ENCODE measurements at regions not wholly inside any gene's neighbourhood (a gene's known extent, or its start where the extent isn't known, plus 50 kb on each side); places are given as distances from the start of the nearest gene placed in this dataset.

DNA sequence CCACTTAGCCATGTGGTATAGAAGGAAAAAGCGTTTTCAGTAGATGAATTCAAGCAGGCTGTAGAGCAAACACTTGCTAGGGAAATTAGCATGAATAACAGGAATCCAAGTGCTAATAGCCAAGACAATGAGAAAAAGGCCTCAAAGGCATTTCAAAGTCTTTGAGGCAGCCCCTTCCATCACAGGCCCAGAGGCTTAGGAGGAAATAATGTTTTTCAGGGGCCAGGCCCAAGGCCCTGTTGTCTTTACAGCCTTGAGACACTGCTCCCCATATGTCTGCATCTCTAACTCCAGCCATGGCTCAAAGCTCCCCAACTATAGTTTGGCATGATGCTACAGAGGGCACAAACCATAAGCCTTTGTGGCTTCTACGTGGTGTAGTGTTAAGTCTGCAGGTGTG lies 563.5 kb downstream of the TAF11L14 start:
- Mint-ChIP-seq H3K9me3 (peaks cover 11% of the 10 kb centered on the region), H3K4me3 (no peak overlapping the region), H3K36me3 (ENCODE audit: low read depth) (no peaks in the 10 kb centered on the region), H3K4me1 (no peaks in the 10 kb centered on the region), H3K27me3 (no peaks in the 10 kb centered on the region), H3K27ac (no peak overlapping the region)
- DNase-seq (no peak), ATAC-seq (no peak)

DNA sequence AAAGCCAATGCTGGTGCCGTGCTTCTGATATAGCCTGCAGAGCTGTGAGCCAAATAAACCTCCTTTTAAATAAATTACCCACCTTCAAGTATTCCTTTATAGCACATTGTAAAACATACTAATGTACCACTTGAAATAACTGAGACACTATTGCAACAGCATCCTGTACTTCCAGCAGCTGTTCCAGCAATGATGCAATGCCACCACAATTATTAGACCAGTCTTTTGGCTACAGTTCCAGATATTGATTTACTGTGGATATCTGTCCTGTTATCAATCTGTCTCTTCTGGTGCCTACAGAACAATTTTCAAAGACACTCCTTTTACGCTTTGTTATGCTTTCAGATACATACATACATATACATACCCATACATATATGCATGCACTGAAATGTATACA lies 567.9 kb downstream of the TAF11L14 start:
- H3K27ac Mint-ChIP-seq: no peak overlapping the region
- ATAC-seq: no peak
- no peaks in the 10 kb centered on the region for H3K36me3 Mint-ChIP-seq (ENCODE audit: low read depth)
- no peaks in the 10 kb centered on the region for H3K4me1 Mint-ChIP-seq
- no peaks in the 10 kb centered on the region for H3K27me3 Mint-ChIP-seq
- H3K4me3 Mint-ChIP-seq: no peak overlapping the region
- H3K9me3 Mint-ChIP-seq: peaks cover 4% of the 10 kb centered on the region
- DNase-seq: no peak

GRCh38 chr5:18203296-18203695 lies 569.0 kb downstream of the TAF11L14 start:
- no peaks in the 10 kb centered on the region for H3K4me1 Mint-ChIP-seq
- no peak for ATAC-seq
- H3K27ac Mint-ChIP-seq: no peak overlapping the region
- H3K4me3 Mint-ChIP-seq: no peak overlapping the region
- H3K36me3 Mint-ChIP-seq (ENCODE audit: low read depth): no peaks in the 10 kb centered on the region
- H3K9me3 Mint-ChIP-seq: peaks cover 4% of the 10 kb centered on the region
- no peak for DNase-seq
- no peaks in the 10 kb centered on the region for H3K27me3 Mint-ChIP-seq

- Mint-ChIP-seq H3K4me3 (no peak overlapping the region), H3K27me3 (no peaks in the 10 kb centered on the region), H3K36me3 (ENCODE audit: low read depth) (no peaks in the 10 kb centered on the region), H3K9me3 (peaks cover 14% of the 10 kb centered on the region), H3K4me1 (no peaks in the 10 kb centered on the region), H3K27ac (no peak overlapping the region)
- ATAC-seq: no peak
- DNase-seq: no peak
These were observed 579.4 kb downstream of the TAF11L14 start for GRCh38 chr5:18213666-18214065.

DNA sequence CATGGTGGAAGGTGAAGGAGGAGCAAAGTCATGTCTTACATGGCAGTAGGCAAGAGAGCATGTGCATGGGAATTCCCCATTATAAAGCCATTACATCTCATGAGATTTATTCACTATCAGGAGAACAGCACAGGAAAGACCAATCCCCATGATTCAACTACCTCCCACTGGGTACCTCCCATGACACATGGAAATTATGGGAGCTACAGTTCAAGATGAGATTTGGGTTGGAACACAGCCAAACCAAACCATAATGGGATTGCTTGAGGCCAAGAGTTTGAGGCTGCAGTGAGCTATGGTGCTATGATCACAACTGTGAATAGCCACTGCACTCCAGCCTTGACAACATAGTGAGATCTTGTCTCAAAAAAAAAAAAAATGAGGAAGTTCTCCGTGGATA lies 581.8 kb downstream of the TAF11L14 start:
- H3K27me3 Mint-ChIP-seq: no peaks in the 10 kb centered on the region
- ATAC-seq: no peak
- no peak overlapping the region for H3K27ac Mint-ChIP-seq
- no peaks in the 10 kb centered on the region for H3K4me1 Mint-ChIP-seq
- H3K4me3 Mint-ChIP-seq: no peak overlapping the region
- H3K9me3 Mint-ChIP-seq: peaks cover 29% of the 10 kb centered on the region
- no peaks in the 10 kb centered on the region for H3K36me3 Mint-ChIP-seq (ENCODE audit: low read depth)
- no peak for DNase-seq

DNA sequence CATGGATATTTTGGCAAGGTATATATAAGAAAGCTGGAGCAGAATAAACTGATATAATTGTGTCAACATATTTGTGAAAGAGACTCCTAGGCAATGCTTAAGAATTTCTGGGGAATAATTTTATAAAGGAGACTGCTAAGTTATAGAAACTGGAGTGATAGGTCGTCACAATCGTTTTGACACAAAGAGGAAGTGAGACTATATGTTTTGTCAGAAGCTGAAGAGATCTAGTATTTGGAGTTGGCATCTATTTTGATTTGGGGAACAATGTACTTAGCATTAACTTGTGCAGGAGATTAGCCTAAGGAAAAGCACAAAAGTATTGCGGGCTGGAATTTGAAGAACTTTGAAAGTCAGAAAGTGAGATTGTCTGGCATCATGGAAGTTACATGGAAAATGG lies 582.5 kb downstream of the TAF11L14 start:
- Mint-ChIP-seq H3K4me3 (no peak overlapping the region), H3K27ac (no peak overlapping the region), H3K4me1 (no peaks in the 10 kb centered on the region), H3K27me3 (no peaks in the 10 kb centered on the region), H3K9me3 (peaks cover 29% of the 10 kb centered on the region), H3K36me3 (ENCODE audit: low read depth) (no peaks in the 10 kb centered on the region)
- ATAC-seq (no peak), DNase-seq (no peak)

GRCh38 chr5:18219241-18219640 lies 585.0 kb downstream of the TAF11L14 start:
- Mint-ChIP-seq H3K36me3 (ENCODE audit: low read depth) (no peaks in the 10 kb centered on the region), H3K4me1 (no peaks in the 10 kb centered on the region), H3K27me3 (no peaks in the 10 kb centered on the region), H3K27ac (no peak overlapping the region), H3K9me3 (peaks cover 29% of the 10 kb centered on the region), H3K4me3 (no peak overlapping the region)
- DNase-seq: no peak
- ATAC-seq: no peak

DNA sequence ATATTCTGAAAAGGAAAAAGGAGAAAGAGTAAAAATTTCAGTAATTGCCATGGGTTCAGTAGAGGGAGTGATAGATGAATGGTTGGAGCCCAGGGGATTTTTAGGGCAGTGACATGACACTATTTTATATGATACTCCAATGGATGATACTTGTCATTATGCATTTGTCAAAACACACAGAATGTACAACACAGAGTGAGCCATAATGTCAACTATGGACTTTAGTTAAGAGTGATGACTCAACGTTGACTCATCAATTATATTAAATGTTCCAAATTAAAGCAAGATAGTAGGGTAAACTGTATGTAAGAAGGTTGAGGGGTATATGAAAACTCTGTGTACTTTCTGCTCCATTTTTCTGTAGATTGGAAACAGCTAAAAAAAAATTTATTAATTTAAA lies 586.4 kb downstream of the TAF11L14 start:
- Mint-ChIP-seq H3K9me3 (peaks cover 29% of the 10 kb centered on the region), H3K36me3 (ENCODE audit: low read depth) (no peaks in the 10 kb centered on the region)
- DNase-seq: no peak

GRCh38 chr5:18236386-18236785 lies 602.1 kb downstream of the TAF11L14 start:
- H3K27ac Mint-ChIP-seq: no peak overlapping the region
- H3K36me3 Mint-ChIP-seq (ENCODE audit: low read depth): no peaks in the 10 kb centered on the region
- ATAC-seq (no peak), DNase-seq (no peak)
- peaks cover 4% of the 10 kb centered on the region for H3K9me3 Mint-ChIP-seq
- H3K27me3 Mint-ChIP-seq: no peaks in the 10 kb centered on the region
- no peak overlapping the region for H3K4me3 Mint-ChIP-seq
- H3K4me1 Mint-ChIP-seq: no peaks in the 10 kb centered on the region

More for the DNA sequence above, 586.4 kb downstream of the TAF11L14 start:
- Mint-ChIP-seq H3K4me1 (no peaks in the 10 kb centered on the region), H3K27ac (no peak overlapping the region), H3K4me3 (no peak overlapping the region), H3K27me3 (no peaks in the 10 kb centered on the region)
- no peak for ATAC-seq

- H3K36me3 Mint-ChIP-seq (ENCODE audit: low read depth): no peaks in the 10 kb centered on the region
- H3K4me1 Mint-ChIP-seq: no peaks in the 10 kb centered on the region
- ATAC-seq (no peak), DNase-seq (no peak)
- no peaks in the 10 kb centered on the region for H3K27me3 Mint-ChIP-seq
- H3K9me3 Mint-ChIP-seq: peaks cover 8% of the 10 kb centered on the region
- H3K4me3 Mint-ChIP-seq: no peak overlapping the region
- H3K27ac Mint-ChIP-seq: no peak overlapping the region
These were observed 604.1 kb downstream of the TAF11L14 start for GRCh38 chr5:18238321-18238720.

- H3K4me3 Mint-ChIP-seq: no peak overlapping the region
- no peaks in the 10 kb centered on the region for H3K27me3 Mint-ChIP-seq
- no peak for ATAC-seq
- no peak for DNase-seq
- peaks cover 12% of the 10 kb centered on the region for H3K9me3 Mint-ChIP-seq
- H3K36me3 Mint-ChIP-seq (ENCODE audit: low read depth): no peaks in the 10 kb centered on the region
- no peak overlapping the region for H3K27ac Mint-ChIP-seq
- H3K4me1 Mint-ChIP-seq: no peaks in the 10 kb centered on the region
These were observed 606.7 kb downstream of the TAF11L14 start for GRCh38 chr5:18240971-18241370.

- H3K4me3 Mint-ChIP-seq: no peak overlapping the region
- no peaks in the 10 kb centered on the region for H3K4me1 Mint-ChIP-seq
- H3K27ac Mint-ChIP-seq: no peak overlapping the region
- H3K9me3 Mint-ChIP-seq: peaks cover 27% of the 10 kb centered on the region
- ATAC-seq (no peak), DNase-seq (no peak)
- H3K27me3 Mint-ChIP-seq: no peaks in the 10 kb centered on the region
- no peaks in the 10 kb centered on the region for H3K36me3 Mint-ChIP-seq (ENCODE audit: low read depth)
These were observed 609.6 kb downstream of the TAF11L14 start for GRCh38 chr5:18243846-18244245.

- Mint-ChIP-seq H3K9me3 (peaks cover 27% of the 10 kb centered on the region), H3K36me3 (ENCODE audit: low read depth) (no peaks in the 10 kb centered on the region), H3K27me3 (no peaks in the 10 kb centered on the region), H3K4me1 (no peaks in the 10 kb centered on the region), H3K4me3 (no peak overlapping the region), H3K27ac (no peak overlapping the region)
- DNase-seq (no peak), ATAC-seq (no peak)
These were observed 610.0 kb downstream of the TAF11L14 start for GRCh38 chr5:18244309-18244708.

DNA sequence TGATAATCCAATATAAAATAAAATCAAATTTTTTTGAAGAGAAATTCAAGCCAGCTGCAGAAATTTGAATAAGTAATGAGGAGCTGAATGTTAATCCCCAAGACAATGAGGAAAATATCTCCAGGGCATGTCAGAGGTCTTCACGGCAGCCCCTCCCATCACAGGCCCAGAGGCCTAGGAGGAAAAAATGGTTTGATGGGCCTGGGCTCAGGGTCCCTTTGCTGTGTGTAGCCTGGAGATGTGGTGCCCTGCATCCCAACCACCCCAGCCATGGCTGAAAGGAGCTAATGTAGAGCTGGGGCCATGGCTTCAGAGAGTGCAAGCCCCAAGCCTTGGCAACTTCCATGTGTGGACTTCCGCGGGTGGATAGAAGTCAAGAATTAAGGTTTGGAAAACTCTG lies 618.3 kb downstream of the TAF11L14 start:
- DNase-seq (no peak), ATAC-seq (no peak)
- Mint-ChIP-seq H3K9me3 (peaks cover 38% of the 10 kb centered on the region), H3K36me3 (ENCODE audit: low read depth) (no peaks in the 10 kb centered on the region), H3K4me1 (no peaks in the 10 kb centered on the region), H3K27ac (no peak overlapping the region), H3K4me3 (no peak overlapping the region), H3K27me3 (no peaks in the 10 kb centered on the region)

GRCh38 chr5:18264126-18264882 lies 630.0 kb downstream of the TAF11L14 start:
- no peak overlapping the region for H3K27ac Mint-ChIP-seq
- H3K4me3 Mint-ChIP-seq: no peak overlapping the region
- no peaks in the 10 kb centered on the region for H3K36me3 Mint-ChIP-seq (ENCODE audit: low read depth)
- no peak for ATAC-seq
- no peaks in the 10 kb centered on the region for H3K27me3 Mint-ChIP-seq
- H3K9me3 Mint-ChIP-seq: no peaks in the 10 kb centered on the region
- DNase-seq: no peak
- H3K4me1 Mint-ChIP-seq: no peaks in the 10 kb centered on the region

All from activated naive CD8-positive, alpha-beta T cell treated with anti-CD3 and anti-CD28 coated beads, Interleukin-2, amount 50 U/mL, for 24 hours (primary cell).